T-helper 2 cell treated with Interferon-gamma antibody and Interleukin-4, amounts not matched to agents 5 μg/mL and 100 μg/mL, for 36 hours (primary cell): ENCODE measurements at regions not wholly inside any gene's neighbourhood (a gene's known extent, or its start where the extent isn't known, plus 50 kb on each side); places are given as distances from the start of the nearest gene placed in this dataset.
"Not testable (repeated sequence)": the region's sequence is repeated elsewhere in the genome, so short reads cannot be mapped to it uniquely, and the experiment has no call there.

Experiments used
- DNase-seq: peaks from one replicate; pipeline ENCODE4 v3.0.0; 2021; ENCODE audit warnings: low spot score
- H3K27ac Mint-ChIP-seq: one replicate; pipeline ENCODE4 v1.8.0; 2021; ENCODE audit warnings: mild to moderate bottlenecking, mixed read lengths
- H3K27me3 Mint-ChIP-seq: one replicate; pipeline ENCODE4 v1.8.0; 2021; ENCODE audit warnings: low read depth, mixed read lengths
- H3K36me3 Mint-ChIP-seq: one replicate; pipeline ENCODE4 v1.8.0; 2021; ENCODE audit warnings: low read depth, mixed read lengths
- H3K4me1 Mint-ChIP-seq: one replicate; pipeline ENCODE4 v1.8.0; 2021; ENCODE audit warnings: low read depth, mixed read lengths
- H3K4me3 Mint-ChIP-seq: one replicate; pipeline ENCODE4 v1.8.0; 2022; ENCODE audit warnings: mild to moderate bottlenecking, moderate library complexity, mixed read lengths
- H3K9me3 Mint-ChIP-seq: one replicate; pipeline ENCODE4 v1.8.0; 2021; ENCODE audit warnings: mixed read lengths

GRCh38 chrX:856566-857290, 226.1 kb downstream of the SHOX start:
- H3K27ac Mint-ChIP-seq = no peak overlapping the region
- DNase-seq = no peak

GRCh38 chrX:853304-853703, 222.7 kb downstream of the SHOX start:
- no peak for DNase-seq
- H3K9me3 Mint-ChIP-seq = peaks cover 4% of the 10 kb centered on the region
- H3K4me1 Mint-ChIP-seq = no peaks in the 10 kb centered on the region
- H3K36me3 Mint-ChIP-seq = no peaks in the 10 kb centered on the region
- H3K4me3 Mint-ChIP-seq = no peak overlapping the region
- H3K27ac Mint-ChIP-seq = no peak overlapping the region
- no peaks in the 10 kb centered on the region for H3K27me3 Mint-ChIP-seq

More at GRCh38 chrX:856566-857290, 226.1 kb downstream of the SHOX start:
- H3K27me3 Mint-ChIP-seq = no peaks in the 10 kb centered on the region
- no peak overlapping the region for H3K4me3 Mint-ChIP-seq
- no peaks in the 10 kb centered on the region for H3K36me3 Mint-ChIP-seq
- H3K9me3 Mint-ChIP-seq = peaks cover 13% of the 10 kb centered on the region
- no peaks in the 10 kb centered on the region for H3K4me1 Mint-ChIP-seq

- no peak for DNase-seq
- Mint-ChIP-seq H3K4me3 (no peak overlapping the region), H3K27me3 (no peaks in the 10 kb centered on the region), H3K9me3 (peaks cover 4% of the 10 kb centered on the region), H3K36me3 (no peaks in the 10 kb centered on the region), H3K4me1 (no peaks in the 10 kb centered on the region), H3K27ac (no peak overlapping the region)
These were observed 219.9 kb downstream of the SHOX start for GRCh38 chrX:850471-850916.

DNA sequence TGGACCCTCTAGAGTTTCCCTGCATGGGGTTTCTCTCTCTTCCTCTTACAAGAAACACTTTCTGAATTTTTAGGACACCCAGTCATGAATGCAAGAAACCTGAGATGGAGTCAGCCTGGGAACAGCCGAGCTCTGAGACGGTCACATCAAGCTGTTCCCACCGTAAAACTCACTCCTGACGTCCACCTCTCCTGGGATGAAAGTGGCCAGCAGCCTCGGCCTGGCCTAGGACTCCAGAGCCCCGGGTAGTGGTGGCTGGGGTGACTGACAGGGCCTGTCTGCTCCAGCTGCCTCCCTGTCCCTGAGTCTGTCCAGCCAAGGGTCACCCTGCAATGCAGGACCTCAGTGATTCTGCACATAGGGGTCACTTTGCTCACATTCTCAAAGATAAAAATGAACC, 217.8 kb downstream of the SHOX start:
- no peak overlapping the region for H3K27ac Mint-ChIP-seq
- H3K27me3 Mint-ChIP-seq = no peaks in the 10 kb centered on the region
- no peaks in the 10 kb centered on the region for H3K9me3 Mint-ChIP-seq
- no peak for DNase-seq
- no peak overlapping the region for H3K4me3 Mint-ChIP-seq
- no peaks in the 10 kb centered on the region for H3K36me3 Mint-ChIP-seq
- no peaks in the 10 kb centered on the region for H3K4me1 Mint-ChIP-seq

DNA sequence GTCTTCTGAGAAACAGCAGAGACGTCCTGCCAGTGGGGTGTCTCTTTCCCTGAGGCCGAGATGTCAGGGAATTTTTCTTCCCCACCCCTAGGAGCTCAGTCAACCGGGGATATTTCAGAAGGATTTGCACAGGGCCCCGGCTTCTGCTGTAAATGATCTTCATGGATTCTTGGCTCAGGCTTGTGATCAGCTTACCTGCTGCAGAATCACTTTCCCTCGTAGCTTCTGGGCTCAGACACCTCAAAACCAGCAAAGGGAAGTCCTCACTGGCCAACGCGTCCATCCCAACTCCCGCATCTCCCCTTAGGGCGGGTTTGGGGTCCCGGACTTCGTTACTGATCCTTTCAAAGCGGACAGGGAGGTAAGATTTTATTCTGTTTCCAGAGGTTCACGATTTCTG, 212.7 kb downstream of the SHOX start:
- Mint-ChIP-seq H3K27me3 (no peaks in the 10 kb centered on the region), H3K27ac (no peak overlapping the region), H3K9me3 (no peaks in the 10 kb centered on the region), H3K4me3 (no peak overlapping the region), H3K36me3 (no peaks in the 10 kb centered on the region), H3K4me1 (no peaks in the 10 kb centered on the region)
- no peak for DNase-seq

DNA sequence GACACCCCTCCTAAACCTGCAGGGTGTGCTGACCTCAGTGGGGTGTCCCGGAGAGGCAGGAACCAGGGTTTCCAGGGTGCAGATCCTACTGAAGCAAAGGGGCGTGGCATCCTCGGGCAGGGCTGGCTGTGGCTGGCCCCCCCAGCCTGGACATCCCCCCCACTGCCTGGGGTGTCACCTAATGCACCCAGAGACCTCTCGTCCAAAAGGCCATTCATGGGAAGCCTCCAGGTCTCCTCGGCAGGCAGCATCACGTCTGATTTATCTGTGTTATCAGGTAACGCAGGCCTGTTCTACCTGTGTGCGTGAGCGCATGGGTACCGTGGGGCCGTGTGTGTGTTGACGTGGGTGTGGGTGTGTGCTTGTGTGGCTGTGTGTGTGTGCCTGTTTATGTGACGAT, 210.0 kb downstream of the SHOX start:
- H3K4me3 Mint-ChIP-seq = no peak overlapping the region
- H3K9me3 Mint-ChIP-seq = peaks cover 10% of the 10 kb centered on the region
- no peaks in the 10 kb centered on the region for H3K4me1 Mint-ChIP-seq
- DNase-seq = no peak
- H3K27me3 Mint-ChIP-seq = no peaks in the 10 kb centered on the region
- H3K36me3 Mint-ChIP-seq = no peaks in the 10 kb centered on the region
- no peak overlapping the region for H3K27ac Mint-ChIP-seq

DNA sequence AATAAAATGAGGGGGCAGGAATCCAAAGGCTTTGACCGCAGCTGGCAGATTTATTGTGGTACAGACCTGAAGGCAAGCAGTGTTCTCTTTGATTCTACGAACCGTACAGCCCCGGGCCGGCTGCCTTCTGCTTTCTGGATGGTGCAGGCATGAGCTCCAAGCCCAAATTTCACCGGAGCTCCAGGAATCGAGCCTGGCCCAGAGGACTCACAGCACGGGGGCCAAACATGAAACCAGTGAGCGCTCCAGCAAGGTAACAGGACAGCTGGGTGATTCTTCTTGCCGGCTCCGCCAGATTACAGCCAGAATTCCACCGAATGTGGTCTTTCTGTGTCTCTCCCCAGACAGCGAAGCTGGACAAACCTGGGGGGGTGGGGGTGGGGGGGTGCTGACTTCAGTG, 208.1 kb downstream of the SHOX start:
- not testable (repeated sequence) for H3K36me3 Mint-ChIP-seq, DNase-seq, H3K27ac Mint-ChIP-seq, H3K4me3 Mint-ChIP-seq, H3K4me1 Mint-ChIP-seq, H3K27me3 Mint-ChIP-seq
- peaks cover 14% of the 10 kb centered on the region for H3K9me3 Mint-ChIP-seq

DNA sequence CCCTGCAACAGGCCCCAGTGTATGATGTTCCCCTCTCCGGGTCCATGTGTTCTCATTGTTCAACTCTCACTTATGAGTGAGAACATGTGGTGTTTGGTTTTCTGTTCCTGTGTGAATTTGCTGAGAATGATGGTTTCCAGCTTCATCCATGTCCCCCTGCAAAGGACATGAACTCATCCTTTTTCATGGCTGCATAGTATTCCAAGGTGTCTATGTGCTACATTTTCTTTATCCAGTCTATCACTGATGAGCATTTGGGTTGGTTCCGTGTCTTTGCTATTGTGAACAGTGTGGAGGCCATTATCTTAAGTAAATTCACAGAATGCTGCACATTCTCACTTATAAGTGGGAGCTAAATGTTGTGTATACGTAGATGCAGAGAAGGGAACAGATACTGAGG, 205.3 kb downstream of the SHOX start:
- not testable (repeated sequence) for H3K4me3 Mint-ChIP-seq, H3K27me3 Mint-ChIP-seq, DNase-seq, H3K27ac Mint-ChIP-seq, H3K36me3 Mint-ChIP-seq, H3K4me1 Mint-ChIP-seq
- peaks cover 24% of the 10 kb centered on the region for H3K9me3 Mint-ChIP-seq

GRCh38 chrX:830532-830931, 199.9 kb downstream of the SHOX start:
- Mint-ChIP-seq H3K9me3 (peaks cover 22% of the 10 kb centered on the region), H3K4me1 (no peaks in the 10 kb centered on the region), H3K27me3 (no peaks in the 10 kb centered on the region), H3K27ac (no peak overlapping the region), H3K4me3 (no peak overlapping the region), H3K36me3 (no peaks in the 10 kb centered on the region)
- DNase-seq = no peak

GRCh38 chrX:829145-829544, 198.6 kb downstream of the SHOX start:
- Mint-ChIP-seq H3K36me3 (no peaks in the 10 kb centered on the region), H3K4me3 (no peak overlapping the region), H3K9me3 (peaks cover 19% of the 10 kb centered on the region), H3K4me1 (no peaks in the 10 kb centered on the region), H3K27me3 (no peaks in the 10 kb centered on the region), H3K27ac (no peak overlapping the region)
- no peak for DNase-seq

DNA sequence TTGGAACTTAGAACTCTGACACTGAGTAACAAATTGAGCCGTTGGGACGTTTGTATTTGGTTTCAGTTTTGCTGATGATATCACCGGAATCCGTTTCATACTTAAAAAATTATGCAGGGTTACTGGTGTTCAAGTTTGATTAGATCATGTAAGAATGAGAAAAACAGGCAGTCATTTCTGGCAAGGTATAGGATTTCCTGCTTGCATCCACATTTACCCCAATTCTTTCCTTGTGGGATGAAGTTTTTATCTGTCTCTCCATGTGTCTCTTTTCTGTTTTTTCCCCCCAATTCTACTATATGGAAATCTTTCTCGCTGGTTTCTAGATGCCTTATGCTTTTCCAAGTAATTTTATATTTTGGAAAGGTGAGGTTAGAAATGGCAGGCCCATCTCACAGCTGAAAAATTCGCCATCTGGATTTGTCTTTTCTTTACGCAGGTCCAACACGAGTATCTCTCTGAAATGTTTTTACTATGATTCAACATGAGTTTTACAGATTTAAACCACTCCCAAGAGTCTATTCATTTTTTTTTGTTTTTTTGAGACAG, 197.9 kb downstream of the SHOX start:
- no peaks in the 10 kb centered on the region for H3K36me3 Mint-ChIP-seq
- H3K27me3 Mint-ChIP-seq = no peaks in the 10 kb centered on the region
- no peak for DNase-seq
- H3K4me3 Mint-ChIP-seq = no peak overlapping the region
- no peak overlapping the region for H3K27ac Mint-ChIP-seq
- H3K9me3 Mint-ChIP-seq = peaks cover 17% of the 10 kb centered on the region
- H3K4me1 Mint-ChIP-seq = no peaks in the 10 kb centered on the region

DNA sequence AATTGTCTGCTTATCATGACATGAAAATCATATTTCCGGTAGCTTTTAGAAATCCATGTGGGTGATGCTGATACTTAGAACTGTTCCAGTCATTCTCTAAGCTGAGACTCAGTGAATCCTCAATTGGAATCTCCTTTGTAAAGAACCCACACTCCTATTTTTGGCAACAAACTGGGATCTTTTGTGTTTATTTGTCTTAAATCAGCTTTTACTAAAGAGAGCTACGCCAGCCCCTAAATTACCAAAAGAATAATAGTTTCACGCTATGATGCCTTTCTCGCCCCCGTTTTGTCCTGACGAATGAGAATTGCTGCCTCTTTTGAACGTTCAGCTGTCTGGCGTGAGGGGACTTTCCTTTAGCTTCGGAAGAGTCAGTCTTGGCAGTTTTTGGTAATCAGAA, 195.9 kb downstream of the SHOX start:
- Mint-ChIP-seq H3K9me3 (peaks cover 21% of the 10 kb centered on the region), H3K27ac (no peak overlapping the region), H3K36me3 (no peaks in the 10 kb centered on the region), H3K27me3 (no peaks in the 10 kb centered on the region), H3K4me3 (no peak overlapping the region), H3K4me1 (no peaks in the 10 kb centered on the region)
- no peak for DNase-seq

- no peaks in the 10 kb centered on the region for H3K36me3 Mint-ChIP-seq
- peaks cover 16% of the 10 kb centered on the region for H3K9me3 Mint-ChIP-seq
- no peak overlapping the region for H3K4me3 Mint-ChIP-seq
- DNase-seq = no peak
- no peaks in the 10 kb centered on the region for H3K4me1 Mint-ChIP-seq
- no peak overlapping the region for H3K27ac Mint-ChIP-seq
- no peaks in the 10 kb centered on the region for H3K27me3 Mint-ChIP-seq
These were observed 195.4 kb downstream of the SHOX start for GRCh38 chrX:825991-826390.

DNA sequence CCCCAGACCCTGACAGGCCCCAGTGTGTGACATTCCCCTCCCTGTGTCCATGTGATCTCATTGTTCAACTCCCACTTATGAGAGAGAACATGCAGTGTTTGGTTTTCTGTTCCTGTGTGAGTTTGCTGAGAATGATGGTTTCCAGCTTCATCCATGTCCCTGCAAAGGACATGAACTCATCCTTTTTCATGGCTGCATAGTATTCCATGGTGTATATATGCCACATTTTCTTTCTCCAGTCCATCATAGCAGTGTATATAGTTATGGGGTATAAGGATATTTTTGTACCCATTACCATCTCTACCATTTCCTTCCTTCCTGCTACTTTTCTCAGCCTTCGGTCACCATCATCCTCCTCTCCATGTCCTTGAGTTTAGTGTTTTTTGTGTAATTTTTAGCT, 192.5 kb downstream of the SHOX start:
- not testable (repeated sequence) for H3K4me1 Mint-ChIP-seq, H3K27me3 Mint-ChIP-seq, H3K36me3 Mint-ChIP-seq, DNase-seq, H3K27ac Mint-ChIP-seq, H3K4me3 Mint-ChIP-seq
- peaks cover 10% of the 10 kb centered on the region for H3K9me3 Mint-ChIP-seq
